Fibroblast of lung (primary cell): ENCODE measurements at regions not wholly inside any gene's neighbourhood (a gene's known extent, or its start where the extent isn't known, plus 50 kb on each side); places are given as distances from the start of the nearest gene placed in this dataset.
"Not testable (repeated sequence)": the region's sequence is repeated elsewhere in the genome, so short reads cannot be mapped to it uniquely, and the experiment has no call there.

Experiments
- DNase-seq, 2 donors: peaks; one replicate each; pipeline versions ENCODE4 v3.0.0 to v3.0.0-alpha.2; 2010; ENCODE audit warnings: low read depth in 2 of 2
- H2AFZ ChIP-seq: 2 replicates; pipeline ENCODE4 v1.5.1; 2012; ENCODE audit warnings: low read length, control low read depth, inconsistent platforms
- H3K27ac ChIP-seq: 2 replicates; pipeline ENCODE4 v1.5.1; 2011; ENCODE audit warnings: low read length, control low read depth; ENCODE audit not compliant: insufficient read depth
- H3K27me3 ChIP-seq: 2 replicates; pipeline ENCODE4 v1.5.1; 2011; ENCODE audit warnings: mild to moderate bottlenecking, low read length; ENCODE audit not compliant: control insufficient read depth, insufficient read depth
- H3K36me3 ChIP-seq: 2 replicates; pipeline ENCODE4 v1.5.1; 2011; ENCODE audit warnings: low read length; ENCODE audit not compliant: control insufficient read depth, insufficient read depth
- H3K4me1 ChIP-seq: 2 replicates; pipeline ENCODE4 v1.5.1; 2011; ENCODE audit warnings: low read length; ENCODE audit not compliant: control insufficient read depth, insufficient read depth; ENCODE audit errors: extremely low read depth
- H3K4me2 ChIP-seq: 2 replicates; pipeline ENCODE4 v1.5.1; 2011; ENCODE audit warnings: low read length, control low read depth; ENCODE audit not compliant: insufficient read depth; ENCODE audit errors: extremely low read depth
- H3K4me3 ChIP-seq, 4 experiments: fragments of 200-600 bp in 1 of 4; sonication (generic) in 1 of 4; replicated peaks in 1 of 4; 2 replicates each; pipeline ENCODE4 v1.5.1; 2011 to 2016; ENCODE audit warnings: low read length in 4 of 4, low read depth in 3 of 4, mild to moderate bottlenecking in 3 of 4, control low read depth in 2 of 4, inconsistent platforms in 1 of 4, mixed read lengths in 1 of 4; ENCODE audit not compliant: insufficient read depth in 1 of 4; ENCODE audit errors: control extremely low read depth in 1 of 4
- H3K79me2 ChIP-seq: 2 replicates; pipeline ENCODE4 v1.5.1; 2012; ENCODE audit warnings: mild to moderate bottlenecking, low read length, inconsistent platforms; ENCODE audit not compliant: control insufficient read depth, insufficient read depth
- H3K9ac ChIP-seq: 2 replicates; pipeline ENCODE4 v1.5.1; 2011; ENCODE audit warnings: mild to moderate bottlenecking, low read length, control low read depth; ENCODE audit not compliant: insufficient read depth
- H3K9me3 ChIP-seq: 2 replicates; pipeline ENCODE4 v1.5.1; 2012; ENCODE audit warnings: low read depth, low read length; ENCODE audit not compliant: control insufficient read depth, insufficient read depth
- H4K20me1 ChIP-seq: 2 replicates; pipeline ENCODE4 v1.5.1; 2011; ENCODE audit warnings: low read length; ENCODE audit not compliant: control insufficient read depth, insufficient read depth; ENCODE audit errors: extremely low read depth
- EZH2 ChIP-seq: IDR thresholded peaks from 2 replicates; pipeline ENCODE4 v1.5.1; 2012; ENCODE audit warnings: low read length, control low read depth, mild to moderate bottlenecking; ENCODE audit errors: missing control alignments
- TF ChIP-seq, protein P1 (sequence below), 2 donors: IDR thresholded peaks in 1 of 2; conservative IDR thresholded peaks in 1 of 2; 1 replicate in 1 of 2; 2 replicates in 1 of 2; pipeline ENCODE4 v1.5.1; 2011 to 2012; ENCODE audit warnings: low read length in 2 of 2, control low read depth in 1 of 2, inconsistent platforms in 1 of 2, low read depth in 1 of 2, mild to moderate bottlenecking in 1 of 2

DNA sequence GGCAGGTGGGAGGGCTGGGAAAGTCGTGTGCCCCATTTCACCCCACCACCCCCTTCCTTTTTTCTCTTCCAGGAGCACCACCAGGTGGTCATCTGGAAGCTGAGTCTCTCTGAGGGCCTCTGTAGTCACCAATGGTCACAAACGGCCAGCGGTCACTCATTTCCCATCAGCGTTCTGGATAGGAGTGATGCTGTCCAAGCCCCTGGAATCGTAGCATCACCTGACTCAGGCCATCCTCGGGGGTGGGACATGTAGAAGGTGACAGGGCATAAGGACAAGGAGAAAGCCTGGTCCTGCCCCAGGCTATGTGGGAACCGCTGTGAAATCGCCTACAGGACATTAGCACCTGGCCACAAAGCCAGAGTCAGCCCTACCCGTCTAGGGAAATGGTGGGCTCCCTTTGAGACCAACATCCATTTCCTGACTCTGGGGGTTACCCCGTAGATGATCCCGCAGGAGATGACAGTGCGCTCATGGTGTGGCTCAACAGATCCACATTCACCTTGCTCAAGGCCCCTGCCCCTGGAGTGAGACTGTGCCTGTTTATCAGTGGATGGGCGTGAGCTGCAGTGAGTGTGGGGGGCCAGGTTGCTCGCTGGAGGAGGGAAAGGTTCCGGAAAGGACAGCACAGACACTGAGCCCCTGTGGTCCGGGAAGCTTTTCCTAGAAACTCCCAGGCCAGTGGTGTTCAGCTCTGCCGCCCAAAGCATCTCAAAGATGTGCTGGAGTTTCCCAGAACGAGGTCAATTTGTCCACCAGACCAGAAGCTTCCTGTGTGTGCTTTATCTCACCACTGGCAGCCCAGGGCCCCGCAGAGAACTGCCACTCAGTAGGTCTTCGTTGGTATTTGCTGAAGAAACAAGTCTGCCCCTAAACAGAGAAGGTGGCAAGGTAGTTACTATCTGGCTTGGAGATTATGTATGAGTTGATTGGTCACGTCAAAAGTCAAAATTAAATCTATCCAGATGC, 61.1 kb upstream of the UNC5A start:
- Histone ChIP-seq H3K4me2 (no peak overlapping the region), H3K27ac (no peak overlapping the region), H2AFZ (no peak overlapping the region), H3K79me2 (no peaks in the 10 kb centered on the region), H3K27me3 (peaks cover 16% of the 10 kb centered on the region), H3K4me3 (no peak overlapping the region), H3K4me1 (no peaks in the 10 kb centered on the region), H3K9me3 (no peaks in the 10 kb centered on the region), H3K9ac (no peak overlapping the region), H4K20me1 (no peaks in the 10 kb centered on the region), H3K36me3 (no peaks in the 10 kb centered on the region)
- TF ChIP-seq, protein P1, sequence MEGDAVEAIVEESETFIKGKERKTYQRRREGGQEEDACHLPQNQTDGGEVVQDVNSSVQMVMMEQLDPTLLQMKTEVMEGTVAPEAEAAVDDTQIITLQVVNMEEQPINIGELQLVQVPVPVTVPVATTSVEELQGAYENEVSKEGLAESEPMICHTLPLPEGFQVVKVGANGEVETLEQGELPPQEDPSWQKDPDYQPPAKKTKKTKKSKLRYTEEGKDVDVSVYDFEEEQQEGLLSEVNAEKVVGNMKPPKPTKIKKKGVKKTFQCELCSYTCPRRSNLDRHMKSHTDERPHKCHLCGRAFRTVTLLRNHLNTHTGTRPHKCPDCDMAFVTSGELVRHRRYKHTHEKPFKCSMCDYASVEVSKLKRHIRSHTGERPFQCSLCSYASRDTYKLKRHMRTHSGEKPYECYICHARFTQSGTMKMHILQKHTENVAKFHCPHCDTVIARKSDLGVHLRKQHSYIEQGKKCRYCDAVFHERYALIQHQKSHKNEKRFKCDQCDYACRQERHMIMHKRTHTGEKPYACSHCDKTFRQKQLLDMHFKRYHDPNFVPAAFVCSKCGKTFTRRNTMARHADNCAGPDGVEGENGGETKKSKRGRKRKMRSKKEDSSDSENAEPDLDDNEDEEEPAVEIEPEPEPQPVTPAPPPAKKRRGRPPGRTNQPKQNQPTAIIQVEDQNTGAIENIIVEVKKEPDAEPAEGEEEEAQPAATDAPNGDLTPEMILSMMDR (conservative IDR thresholded peaks at IDR 0.05 in 1 of 2, IDR thresholded peaks at IDR 0.05 in 1 of 2; ENCODE audit: low read depth in 1 of 2, low read length in 2 of 2): no peak
- TF ChIP-seq EZH2: no peak
- DNase-seq: no peak

DNA sequence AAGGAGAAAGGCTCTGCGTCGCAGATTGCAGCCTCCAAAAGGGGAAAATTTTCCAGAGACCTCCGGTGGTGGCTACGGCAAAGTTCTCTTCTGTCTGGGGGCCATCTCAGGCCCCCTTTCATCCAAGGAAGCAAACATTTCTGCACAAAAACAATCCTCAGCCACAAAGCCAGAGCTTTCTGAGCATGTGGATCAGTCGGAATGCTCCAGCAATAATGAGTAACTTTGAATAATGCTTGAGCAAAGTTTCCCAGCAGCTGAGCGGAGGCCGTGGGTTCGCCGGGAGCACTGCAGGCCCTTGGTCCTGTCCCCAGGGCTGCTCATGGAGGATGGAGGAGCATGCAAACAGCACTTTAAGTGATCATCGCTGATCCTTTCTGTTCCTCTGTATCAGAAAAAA, 60.2 kb upstream of the UNC5A start:
- Histone ChIP-seq H3K27ac (no peak overlapping the region), H3K79me2 (no peaks in the 10 kb centered on the region), H2AFZ (no peak overlapping the region), H3K27me3 (peaks cover 10% of the 10 kb centered on the region), H3K9ac (no peak overlapping the region), H4K20me1 (no peaks in the 10 kb centered on the region), H3K4me1 (no peaks in the 10 kb centered on the region), H3K9me3 (no peaks in the 10 kb centered on the region), H3K4me2 (no peak overlapping the region), H3K4me3 (no peak overlapping the region), H3K36me3 (no peaks in the 10 kb centered on the region)
- TF ChIP-seq, protein P1 (conservative IDR thresholded peaks at IDR 0.05 in 1 of 2, IDR thresholded peaks at IDR 0.05 in 1 of 2; ENCODE audit: low read depth in 1 of 2, low read length in 2 of 2): no peak
- TF ChIP-seq EZH2: no peak
- no peak for DNase-seq

DNA sequence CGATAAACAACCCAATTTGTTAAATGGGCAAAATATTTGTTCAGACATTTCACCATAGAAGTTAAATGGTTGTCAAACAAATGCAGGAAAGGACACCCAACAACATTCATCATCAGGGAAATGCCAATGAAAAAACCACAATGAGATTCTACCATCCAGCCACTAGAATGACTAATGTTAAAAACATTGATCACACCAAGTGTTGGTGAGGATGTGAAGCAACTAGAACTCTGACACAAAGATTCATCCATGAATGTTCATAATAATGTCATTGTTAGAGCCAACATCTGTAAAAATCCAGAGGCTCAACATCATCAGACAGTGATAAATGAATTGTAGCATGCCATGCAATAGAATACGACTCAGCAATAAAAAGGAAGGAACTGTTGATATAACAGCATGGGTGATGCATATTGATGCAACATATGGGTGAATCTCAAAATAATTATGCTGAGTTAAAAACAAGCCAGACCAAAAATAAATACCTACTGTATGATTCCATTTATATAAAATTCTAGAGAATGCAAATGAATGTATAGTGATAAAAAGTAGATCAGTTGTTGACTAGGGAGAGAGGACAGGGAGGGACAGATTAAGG, 55.9 kb upstream of the UNC5A start:
- Histone ChIP-seq H2AFZ (no peak overlapping the region), H3K36me3 (no peaks in the 10 kb centered on the region), H3K27me3 (peaks cover 2% of the 10 kb centered on the region), H3K9me3 (no peaks in the 10 kb centered on the region), H3K4me3 (no peak overlapping the region), H3K4me1 (no peaks in the 10 kb centered on the region), H3K9ac (no peak overlapping the region), H3K27ac (no peak overlapping the region), H4K20me1 (no peaks in the 10 kb centered on the region), H3K79me2 (no peaks in the 10 kb centered on the region), H3K4me2 (no peak overlapping the region)
- TF ChIP-seq, protein P1 (conservative IDR thresholded peaks at IDR 0.05 in 1 of 2, IDR thresholded peaks at IDR 0.05 in 1 of 2; ENCODE audit: low read depth in 1 of 2, low read length in 2 of 2): no peak
- TF ChIP-seq EZH2: no peak
- no peak for DNase-seq

DNA sequence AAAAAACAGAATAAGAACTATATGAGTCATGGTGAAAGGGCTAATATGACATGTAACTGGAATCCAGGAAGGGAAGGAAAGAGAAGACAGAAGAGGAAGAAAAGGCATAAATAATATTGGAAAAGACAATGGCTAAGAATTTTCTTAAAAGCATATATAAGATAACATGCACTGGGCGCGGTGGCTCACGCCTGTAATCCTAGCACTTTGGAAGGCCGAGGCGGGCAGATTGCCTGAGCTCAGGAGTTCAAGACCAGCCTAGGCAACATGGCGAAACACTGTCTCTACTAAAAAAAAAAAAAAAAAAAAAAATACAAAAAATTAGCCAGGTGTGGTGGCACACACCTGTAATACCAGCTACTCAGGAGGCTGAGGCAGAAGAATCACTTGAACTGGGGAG, 54.8 kb upstream of the UNC5A start:
- DNase-seq, H3K4me2 ChIP-seq, H4K20me1 ChIP-seq, H3K27ac ChIP-seq, H3K27me3 ChIP-seq, H3K4me3 ChIP-seq, H3K36me3 ChIP-seq, H3K9ac ChIP-seq, H3K9me3 ChIP-seq, H3K79me2 ChIP-seq, H2AFZ ChIP-seq, H3K4me1 ChIP-seq: not testable (repeated sequence)
